Right lobe of liver (tissue), 4 donors: ENCODE measurements at regions not wholly inside any gene's neighbourhood (a gene's known extent, or its start where the extent isn't known, plus 50 kb on each side); places are given as distances from the start of the nearest gene placed in this dataset.

ENCODE experiments used
- POLR2A ChIP-seq: fragments of 450-650 bp; IDR thresholded peaks from one replicate; pipeline ENCODE4 v1.6.1; 2017; ENCODE audit warnings: antibody characterized with exemption, mild to moderate bottlenecking
- TF ChIP-seq, protein P1 (sequence below), 4 donors: fragments of 200-600 bp in 3 of 4; fragments of 450-650 bp in 1 of 4; IDR thresholded peaks; one replicate each; pipeline versions ENCODE4 v1.5.1 to v1.8.0; 2016 to 2022; ENCODE audit warnings: antibody characterized with exemption in 4 of 4, mild to moderate bottlenecking in 2 of 4
- donor health status: DM: no; HTN: no; CAD: no.
- donor health status: DM: no; HTN: no; CAD: no.
- donor health status: DM: no; HTN: yes; CAD: no.

DNA sequence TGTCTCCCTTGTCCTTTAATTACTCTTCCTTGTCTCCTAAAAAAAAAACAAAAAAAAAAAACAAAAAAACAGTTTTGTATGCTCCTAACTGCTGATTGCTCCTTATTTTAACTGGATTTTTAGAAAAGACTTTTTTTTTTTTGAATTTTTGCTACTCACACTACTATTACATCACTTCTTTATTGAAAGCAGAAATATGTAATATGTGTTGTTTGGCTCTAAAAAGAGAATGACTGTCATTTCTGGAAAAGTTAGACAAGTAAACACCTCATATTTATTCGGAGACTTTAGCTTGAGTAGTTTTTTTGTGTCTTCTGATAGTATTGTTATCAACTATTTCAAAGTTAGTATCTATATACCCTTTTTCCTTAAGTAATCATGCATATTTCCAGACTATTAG is 855.0 kb downstream of the USP25 start:
- no peak for TF ChIP-seq POLR2A
- TF ChIP-seq, protein P1, sequence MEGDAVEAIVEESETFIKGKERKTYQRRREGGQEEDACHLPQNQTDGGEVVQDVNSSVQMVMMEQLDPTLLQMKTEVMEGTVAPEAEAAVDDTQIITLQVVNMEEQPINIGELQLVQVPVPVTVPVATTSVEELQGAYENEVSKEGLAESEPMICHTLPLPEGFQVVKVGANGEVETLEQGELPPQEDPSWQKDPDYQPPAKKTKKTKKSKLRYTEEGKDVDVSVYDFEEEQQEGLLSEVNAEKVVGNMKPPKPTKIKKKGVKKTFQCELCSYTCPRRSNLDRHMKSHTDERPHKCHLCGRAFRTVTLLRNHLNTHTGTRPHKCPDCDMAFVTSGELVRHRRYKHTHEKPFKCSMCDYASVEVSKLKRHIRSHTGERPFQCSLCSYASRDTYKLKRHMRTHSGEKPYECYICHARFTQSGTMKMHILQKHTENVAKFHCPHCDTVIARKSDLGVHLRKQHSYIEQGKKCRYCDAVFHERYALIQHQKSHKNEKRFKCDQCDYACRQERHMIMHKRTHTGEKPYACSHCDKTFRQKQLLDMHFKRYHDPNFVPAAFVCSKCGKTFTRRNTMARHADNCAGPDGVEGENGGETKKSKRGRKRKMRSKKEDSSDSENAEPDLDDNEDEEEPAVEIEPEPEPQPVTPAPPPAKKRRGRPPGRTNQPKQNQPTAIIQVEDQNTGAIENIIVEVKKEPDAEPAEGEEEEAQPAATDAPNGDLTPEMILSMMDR (IDR thresholded peaks at IDR 0.05) = no peak
